Spleen (tissue), 7 donors: ENCODE measurements at regions not wholly inside any gene's neighbourhood (a gene's known extent, or its start where the extent isn't known, plus 50 kb on each side); places are given as distances from the start of the nearest gene placed in this dataset.
"Not testable (repeated sequence)": the region's sequence is repeated elsewhere in the genome, so short reads cannot be mapped to it uniquely, and the experiment has no call there.

ENCODE experiments used
- POLR2A ChIP-seq, 3 donors: fragments of 450-650 bp; IDR thresholded peaks; one replicate each; pipeline ENCODE4 v1.5.1; 2017; ENCODE audit warnings: antibody characterized with exemption in 3 of 3, mild to moderate bottlenecking in 1 of 3
- POLR2AphosphoS5 ChIP-seq, 3 donors: sonication (generic); formaldehyde crosslinking; IDR thresholded peaks; one replicate each; pipeline ENCODE4 v1.5.1; 2017; ENCODE audit warnings: antibody characterized with exemption in 3 of 3
- TF ChIP-seq, protein P1 (sequence below), 11 experiments: fragments of 200-600 bp in 7 of 11; fragments of 450-650 bp in 4 of 11; sonication (generic) in 4 of 11; IDR thresholded peaks in 8 of 11; conservative IDR thresholded peaks in 3 of 11; 1 replicate in 7 of 11; 2 replicates in 4 of 11; pipeline versions ENCODE4 v1.4.0 to v1.8.0; 2016 to 2021; ENCODE audit warnings: antibody characterized with exemption in 11 of 11, inconsistent platforms in 4 of 11, mild to moderate bottlenecking in 1 of 11
- donor health status: DM: no; HTN: no; CAD: no; lungs with moderate emphysema.
- donor health status: DM: no; HTN: no; CAD: no.
- donor health status: DM: no; HTN: no; CAD: no.

DNA sequence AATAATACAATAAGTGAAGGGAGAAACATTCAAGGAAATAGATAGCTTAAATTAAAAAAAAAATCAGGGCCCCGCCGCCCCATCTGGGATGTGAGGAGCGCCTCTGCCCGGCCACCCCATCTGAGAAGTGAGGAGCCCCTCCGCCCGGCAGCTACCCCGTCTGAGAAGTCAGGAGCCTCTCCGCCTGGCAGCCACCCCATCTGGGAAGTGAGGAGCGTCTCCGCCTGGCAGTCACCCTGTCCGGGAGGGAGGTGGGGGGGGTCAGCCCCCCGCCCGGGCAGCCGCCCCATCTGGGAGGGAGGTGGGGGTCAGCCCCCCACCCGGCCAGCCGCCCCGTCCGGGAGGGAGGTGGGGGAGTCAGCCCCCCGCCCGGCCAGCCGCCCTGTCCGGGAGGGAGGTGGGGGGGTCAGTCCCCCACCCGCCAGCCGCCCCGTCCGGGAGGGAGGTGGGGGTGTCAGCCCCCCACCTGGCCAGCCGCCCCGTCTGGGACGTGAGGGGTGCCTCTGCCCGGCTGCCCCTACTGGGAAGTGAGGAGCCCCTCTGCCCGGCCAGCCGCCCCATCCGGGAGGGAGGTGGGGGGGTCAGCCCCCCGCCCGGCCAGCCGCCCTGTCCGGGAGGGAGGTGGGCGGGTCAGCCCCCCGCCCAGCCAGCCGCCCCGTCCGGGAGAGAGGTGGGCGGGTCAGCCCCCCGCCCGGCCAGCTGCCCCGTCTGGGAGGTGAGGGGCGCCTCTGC is 3019.4 kb upstream of the TEKT4 start:
- TF ChIP-seq POLR2AphosphoS5, POLR2A (IDR thresholded peaks at IDR 0.05): not testable (repeated sequence)
- TF ChIP-seq, protein P1, sequence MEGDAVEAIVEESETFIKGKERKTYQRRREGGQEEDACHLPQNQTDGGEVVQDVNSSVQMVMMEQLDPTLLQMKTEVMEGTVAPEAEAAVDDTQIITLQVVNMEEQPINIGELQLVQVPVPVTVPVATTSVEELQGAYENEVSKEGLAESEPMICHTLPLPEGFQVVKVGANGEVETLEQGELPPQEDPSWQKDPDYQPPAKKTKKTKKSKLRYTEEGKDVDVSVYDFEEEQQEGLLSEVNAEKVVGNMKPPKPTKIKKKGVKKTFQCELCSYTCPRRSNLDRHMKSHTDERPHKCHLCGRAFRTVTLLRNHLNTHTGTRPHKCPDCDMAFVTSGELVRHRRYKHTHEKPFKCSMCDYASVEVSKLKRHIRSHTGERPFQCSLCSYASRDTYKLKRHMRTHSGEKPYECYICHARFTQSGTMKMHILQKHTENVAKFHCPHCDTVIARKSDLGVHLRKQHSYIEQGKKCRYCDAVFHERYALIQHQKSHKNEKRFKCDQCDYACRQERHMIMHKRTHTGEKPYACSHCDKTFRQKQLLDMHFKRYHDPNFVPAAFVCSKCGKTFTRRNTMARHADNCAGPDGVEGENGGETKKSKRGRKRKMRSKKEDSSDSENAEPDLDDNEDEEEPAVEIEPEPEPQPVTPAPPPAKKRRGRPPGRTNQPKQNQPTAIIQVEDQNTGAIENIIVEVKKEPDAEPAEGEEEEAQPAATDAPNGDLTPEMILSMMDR (IDR thresholded peaks at IDR 0.05 in 8 of 11, conservative IDR thresholded peaks at IDR 0.05 in 3 of 11), result not testable (repeated sequence)
